ENCODE measurements at regions not wholly inside any gene's neighbourhood (a gene's known extent, or its start where the extent isn't known, plus 50 kb on each side); places are given as distances from the start of the nearest gene placed in this dataset.
A peak's percentile ranks its signal among the peaks of the same experiment; 100 is the strongest.
"Not testable (repeated sequence)": the region's sequence is repeated elsewhere in the genome, so short reads cannot be mapped to it uniquely, and the experiment has no call there.

GRCh38 chr7:112981966-112982365 lies 104.7 kb downstream of the GPR85 start:
- no peak for DNase-seq

- not testable (repeated sequence) for DNase-seq
Measured at GRCh38 chr7:112979055-112979454, 107.6 kb downstream of the GPR85 start.

GRCh38 chr7:112977244-112977955 lies 109.2 kb downstream of the GPR85 start:
- not testable (repeated sequence) for DNase-seq

- DNase-seq, result no peak
Measured at GRCh38 chr7:112970771-112971170, 115.9 kb downstream of the GPR85 start.

GRCh38 chr7:112969946-112970345 lies 116.7 kb downstream of the GPR85 start:
- no peak for DNase-seq

- DNase-seq, result no peak
Measured at GRCh38 chr7:112965506-112965905, 121.1 kb downstream of the GPR85 start.

- no peak for DNase-seq
Measured at GRCh38 chr7:112963634-112964033, 123.0 kb downstream of the GPR85 start.

- no peak for DNase-seq
Measured at GRCh38 chr7:112962815-112963214, 123.8 kb downstream of the GPR85 start.

GRCh38 chr7:112959276-112959675 lies 127.4 kb downstream of the GPR85 start:
- DNase-seq, result no peak

- no peak for DNase-seq
Measured at GRCh38 chr7:112958775-112959174, 127.9 kb downstream of the GPR85 start.

GRCh38 chr7:112957901-112958300 lies 128.7 kb downstream of the GPR85 start:
- no peak for DNase-seq

- DNase-seq, result not testable (repeated sequence)
Measured at GRCh38 chr7:112953031-112953430, 133.6 kb downstream of the GPR85 start.

GRCh38 chr7:112951070-112951469 lies 135.6 kb downstream of the GPR85 start:
- no peak for DNase-seq

- not testable (repeated sequence) for DNase-seq
Measured at GRCh38 chr7:112949682-112950081, 136.9 kb downstream of the GPR85 start.

- no peak for DNase-seq
Measured at GRCh38 chr7:112946350-112946749, 140.3 kb downstream of the GPR85 start.

GRCh38 chr7:112945046-112945445 lies 141.6 kb downstream of the GPR85 start:
- DNase-seq, result no peak

- no peak for DNase-seq
Measured at GRCh38 chr7:112942981-112943380, 143.6 kb downstream of the GPR85 start.

- DNase-seq, result not testable (repeated sequence)
Measured at GRCh38 chr7:112942125-112942524, 144.5 kb downstream of the GPR85 start.

- no peak for DNase-seq
Measured at GRCh38 chr7:112940314-112940732, 146.3 kb downstream of the GPR85 start.

- DNase-seq, result peak; percentile 77
Measured at GRCh38 chr7:112939574-112940313, 146.9 kb downstream of the GPR85 start.

- peak; percentile 21 for DNase-seq
Measured at GRCh38 chr7:112938863-112939573, 147.6 kb downstream of the GPR85 start.

- no peak for DNase-seq
Measured at GRCh38 chr7:112937651-112938415, 147.6 kb upstream of the TMEM168 start.

GRCh38 chr7:112933598-112933997 lies 143.4 kb upstream of the TMEM168 start:
- no peak for DNase-seq
